Sigmoid colon (tissue), 4 donors: ENCODE measurements at regions not wholly inside any gene's neighbourhood (a gene's known extent, or its start where the extent isn't known, plus 50 kb on each side); places are given as distances from the start of the nearest gene placed in this dataset.

ENCODE experiments used
- EP300 ChIP-seq, 4 donors: sonication (generic); formaldehyde crosslinking; IDR thresholded peaks; one replicate each; pipeline ENCODE4 v1.6.1; 2017; ENCODE audit warnings: antibody characterized with exemption in 4 of 4
- POLR2A ChIP-seq, 2 donors: fragments of 450-650 bp; IDR thresholded peaks; one replicate each; pipeline ENCODE4 v1.6.1; 2016; ENCODE audit warnings: antibody characterized with exemption in 2 of 2, mild to moderate bottlenecking in 2 of 2, moderate library complexity in 2 of 2
- POLR2AphosphoS5 ChIP-seq, 4 donors: sonication (generic); formaldehyde crosslinking; IDR thresholded peaks; one replicate each; pipeline ENCODE4 v1.6.1; 2017; ENCODE audit warnings: antibody characterized with exemption in 4 of 4
- TF ChIP-seq, protein P1 (sequence below), 4 experiments: fragments of 450-650 bp in 3 of 4; fragments of 200-600 bp in 1 of 4; IDR thresholded peaks; one replicate each; pipeline ENCODE4 v1.5.1; 2016 to 2019; ENCODE audit warnings: antibody characterized with exemption in 4 of 4, mild to moderate bottlenecking in 3 of 4, moderate library complexity in 2 of 4

DNA sequence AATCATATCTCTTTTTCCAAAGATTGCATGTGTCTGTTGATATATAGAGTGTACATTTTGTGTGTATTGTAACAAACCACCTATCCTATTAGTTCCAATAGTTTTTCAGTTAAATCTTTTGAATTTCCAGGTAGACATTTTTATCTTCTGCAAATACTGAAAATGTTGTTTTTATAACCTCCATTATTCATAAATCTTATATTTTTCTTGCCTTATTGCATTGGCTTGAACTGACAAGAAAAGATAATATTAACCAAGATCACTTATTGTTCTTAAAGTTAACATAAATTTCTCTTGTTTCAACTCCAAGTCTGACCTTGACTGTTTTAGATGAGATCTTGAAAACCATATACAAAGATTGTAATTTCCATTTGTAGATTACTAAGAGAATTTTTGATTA, 251.6 kb downstream of the IRX2 start:
- TF ChIP-seq, protein P1, sequence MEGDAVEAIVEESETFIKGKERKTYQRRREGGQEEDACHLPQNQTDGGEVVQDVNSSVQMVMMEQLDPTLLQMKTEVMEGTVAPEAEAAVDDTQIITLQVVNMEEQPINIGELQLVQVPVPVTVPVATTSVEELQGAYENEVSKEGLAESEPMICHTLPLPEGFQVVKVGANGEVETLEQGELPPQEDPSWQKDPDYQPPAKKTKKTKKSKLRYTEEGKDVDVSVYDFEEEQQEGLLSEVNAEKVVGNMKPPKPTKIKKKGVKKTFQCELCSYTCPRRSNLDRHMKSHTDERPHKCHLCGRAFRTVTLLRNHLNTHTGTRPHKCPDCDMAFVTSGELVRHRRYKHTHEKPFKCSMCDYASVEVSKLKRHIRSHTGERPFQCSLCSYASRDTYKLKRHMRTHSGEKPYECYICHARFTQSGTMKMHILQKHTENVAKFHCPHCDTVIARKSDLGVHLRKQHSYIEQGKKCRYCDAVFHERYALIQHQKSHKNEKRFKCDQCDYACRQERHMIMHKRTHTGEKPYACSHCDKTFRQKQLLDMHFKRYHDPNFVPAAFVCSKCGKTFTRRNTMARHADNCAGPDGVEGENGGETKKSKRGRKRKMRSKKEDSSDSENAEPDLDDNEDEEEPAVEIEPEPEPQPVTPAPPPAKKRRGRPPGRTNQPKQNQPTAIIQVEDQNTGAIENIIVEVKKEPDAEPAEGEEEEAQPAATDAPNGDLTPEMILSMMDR (IDR thresholded peaks at IDR 0.05) = no peak
- TF ChIP-seq POLR2A (IDR thresholded peaks at IDR 0.05) (no peak), POLR2AphosphoS5 (IDR thresholded peaks at IDR 0.05) (no peak), EP300 (IDR thresholded peaks at IDR 0.05) (no peak)
